ENCODE measurements at regions not wholly inside any gene's neighbourhood (a gene's known extent, or its start where the extent isn't known, plus 50 kb on each side); places are given as distances from the start of the nearest gene placed in this dataset.

DNA sequence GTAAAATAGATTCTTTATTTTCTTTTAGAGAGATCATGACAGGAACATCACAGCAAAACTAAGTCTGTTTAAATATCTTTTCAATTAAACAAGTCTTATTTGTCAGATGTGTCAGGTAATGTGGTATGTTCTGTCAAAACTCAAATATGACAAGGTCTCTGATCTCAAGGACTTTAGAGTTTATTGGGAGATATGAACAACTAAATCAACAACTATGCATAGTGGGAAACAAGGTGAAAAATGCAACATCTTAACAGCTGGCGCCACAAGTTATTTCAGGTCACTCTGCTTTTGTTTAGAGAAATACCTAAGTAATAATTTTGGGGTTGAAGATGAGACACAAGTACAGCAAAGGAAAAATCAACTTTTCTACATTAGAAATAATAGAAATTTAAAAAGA, 779.4 kb upstream of the ADGRL4 start:
- TF ChIP-seq, protein P1, sequence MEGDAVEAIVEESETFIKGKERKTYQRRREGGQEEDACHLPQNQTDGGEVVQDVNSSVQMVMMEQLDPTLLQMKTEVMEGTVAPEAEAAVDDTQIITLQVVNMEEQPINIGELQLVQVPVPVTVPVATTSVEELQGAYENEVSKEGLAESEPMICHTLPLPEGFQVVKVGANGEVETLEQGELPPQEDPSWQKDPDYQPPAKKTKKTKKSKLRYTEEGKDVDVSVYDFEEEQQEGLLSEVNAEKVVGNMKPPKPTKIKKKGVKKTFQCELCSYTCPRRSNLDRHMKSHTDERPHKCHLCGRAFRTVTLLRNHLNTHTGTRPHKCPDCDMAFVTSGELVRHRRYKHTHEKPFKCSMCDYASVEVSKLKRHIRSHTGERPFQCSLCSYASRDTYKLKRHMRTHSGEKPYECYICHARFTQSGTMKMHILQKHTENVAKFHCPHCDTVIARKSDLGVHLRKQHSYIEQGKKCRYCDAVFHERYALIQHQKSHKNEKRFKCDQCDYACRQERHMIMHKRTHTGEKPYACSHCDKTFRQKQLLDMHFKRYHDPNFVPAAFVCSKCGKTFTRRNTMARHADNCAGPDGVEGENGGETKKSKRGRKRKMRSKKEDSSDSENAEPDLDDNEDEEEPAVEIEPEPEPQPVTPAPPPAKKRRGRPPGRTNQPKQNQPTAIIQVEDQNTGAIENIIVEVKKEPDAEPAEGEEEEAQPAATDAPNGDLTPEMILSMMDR (IDR thresholded peaks at IDR 0.05) = no peak
- TF ChIP-seq, protein P2, sequence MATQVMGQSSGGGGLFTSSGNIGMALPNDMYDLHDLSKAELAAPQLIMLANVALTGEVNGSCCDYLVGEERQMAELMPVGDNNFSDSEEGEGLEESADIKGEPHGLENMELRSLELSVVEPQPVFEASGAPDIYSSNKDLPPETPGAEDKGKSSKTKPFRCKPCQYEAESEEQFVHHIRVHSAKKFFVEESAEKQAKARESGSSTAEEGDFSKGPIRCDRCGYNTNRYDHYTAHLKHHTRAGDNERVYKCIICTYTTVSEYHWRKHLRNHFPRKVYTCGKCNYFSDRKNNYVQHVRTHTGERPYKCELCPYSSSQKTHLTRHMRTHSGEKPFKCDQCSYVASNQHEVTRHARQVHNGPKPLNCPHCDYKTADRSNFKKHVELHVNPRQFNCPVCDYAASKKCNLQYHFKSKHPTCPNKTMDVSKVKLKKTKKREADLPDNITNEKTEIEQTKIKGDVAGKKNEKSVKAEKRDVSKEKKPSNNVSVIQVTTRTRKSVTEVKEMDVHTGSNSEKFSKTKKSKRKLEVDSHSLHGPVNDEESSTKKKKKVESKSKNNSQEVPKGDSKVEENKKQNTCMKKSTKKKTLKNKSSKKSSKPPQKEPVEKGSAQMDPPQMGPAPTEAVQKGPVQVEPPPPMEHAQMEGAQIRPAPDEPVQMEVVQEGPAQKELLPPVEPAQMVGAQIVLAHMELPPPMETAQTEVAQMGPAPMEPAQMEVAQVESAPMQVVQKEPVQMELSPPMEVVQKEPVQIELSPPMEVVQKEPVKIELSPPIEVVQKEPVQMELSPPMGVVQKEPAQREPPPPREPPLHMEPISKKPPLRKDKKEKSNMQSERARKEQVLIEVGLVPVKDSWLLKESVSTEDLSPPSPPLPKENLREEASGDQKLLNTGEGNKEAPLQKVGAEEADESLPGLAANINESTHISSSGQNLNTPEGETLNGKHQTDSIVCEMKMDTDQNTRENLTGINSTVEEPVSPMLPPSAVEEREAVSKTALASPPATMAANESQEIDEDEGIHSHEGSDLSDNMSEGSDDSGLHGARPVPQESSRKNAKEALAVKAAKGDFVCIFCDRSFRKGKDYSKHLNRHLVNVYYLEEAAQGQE (IDR thresholded peaks at IDR 0.05; ENCODE audit: insufficient read depth in 1 of 2, low read depth in 2 of 2, low read length in 1 of 2) = no peak
- no peak for TF ChIP-seq POLR2AphosphoS5 (IDR thresholded peaks at IDR 0.05; ENCODE audit: low read depth, low read length)

All from Panc1 (cell line).